ENCODE measurements at regions not wholly inside any gene's neighbourhood (a gene's known extent, or its start where the extent isn't known, plus 50 kb on each side); places are given as distances from the start of the nearest gene placed in this dataset.

DNA sequence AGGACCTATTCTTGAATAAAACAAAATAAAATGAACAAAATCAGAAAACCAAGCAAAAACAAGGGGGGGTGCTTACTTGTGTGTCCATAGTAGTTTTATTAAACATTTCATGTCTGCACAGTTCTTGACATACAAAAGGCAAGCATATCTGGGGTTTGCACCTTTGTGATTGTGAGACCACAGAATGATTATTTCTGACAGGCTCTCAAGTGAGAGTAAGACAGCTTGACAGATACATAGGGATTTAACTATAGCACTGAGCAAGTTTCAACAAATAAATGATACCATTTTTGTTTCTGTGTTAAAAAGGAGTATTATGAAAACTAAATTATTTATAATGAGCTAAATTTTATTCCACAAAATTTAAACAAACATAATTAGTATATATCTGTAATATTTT, 712.0 kb upstream of the PCDH10 start:
- TF ChIP-seq, protein P1, sequence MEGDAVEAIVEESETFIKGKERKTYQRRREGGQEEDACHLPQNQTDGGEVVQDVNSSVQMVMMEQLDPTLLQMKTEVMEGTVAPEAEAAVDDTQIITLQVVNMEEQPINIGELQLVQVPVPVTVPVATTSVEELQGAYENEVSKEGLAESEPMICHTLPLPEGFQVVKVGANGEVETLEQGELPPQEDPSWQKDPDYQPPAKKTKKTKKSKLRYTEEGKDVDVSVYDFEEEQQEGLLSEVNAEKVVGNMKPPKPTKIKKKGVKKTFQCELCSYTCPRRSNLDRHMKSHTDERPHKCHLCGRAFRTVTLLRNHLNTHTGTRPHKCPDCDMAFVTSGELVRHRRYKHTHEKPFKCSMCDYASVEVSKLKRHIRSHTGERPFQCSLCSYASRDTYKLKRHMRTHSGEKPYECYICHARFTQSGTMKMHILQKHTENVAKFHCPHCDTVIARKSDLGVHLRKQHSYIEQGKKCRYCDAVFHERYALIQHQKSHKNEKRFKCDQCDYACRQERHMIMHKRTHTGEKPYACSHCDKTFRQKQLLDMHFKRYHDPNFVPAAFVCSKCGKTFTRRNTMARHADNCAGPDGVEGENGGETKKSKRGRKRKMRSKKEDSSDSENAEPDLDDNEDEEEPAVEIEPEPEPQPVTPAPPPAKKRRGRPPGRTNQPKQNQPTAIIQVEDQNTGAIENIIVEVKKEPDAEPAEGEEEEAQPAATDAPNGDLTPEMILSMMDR (IDR thresholded peaks at IDR 0.05): no peak
- TF ChIP-seq EP300 (IDR thresholded peaks at IDR 0.05; ENCODE audit: low read depth): no peak
- TF ChIP-seq POLR2A (IDR thresholded peaks at IDR 0.05): no peak
